ENCODE measurements at regions not wholly inside any gene's neighbourhood (a gene's known extent, or its start where the extent isn't known, plus 50 kb on each side); places are given as distances from the start of the nearest gene placed in this dataset.

- no peak for DNase-seq
Observed at GRCh38 chr2:128495996-128496547, 177.4 kb upstream of the HS6ST1 start.

- no peak for DNase-seq
Observed at GRCh38 chr2:128496700-128497099, 178.0 kb upstream of the HS6ST1 start.

- DNase-seq = no peak
Observed at GRCh38 chr2:128497461-128497860, 178.8 kb upstream of the HS6ST1 start.

GRCh38 chr2:128498086-128498485, 179.4 kb upstream of the HS6ST1 start:
- no peak for DNase-seq

GRCh38 chr2:128498589-128498988, 179.9 kb upstream of the HS6ST1 start:
- no peak for DNase-seq

GRCh38 chr2:128499367-128500137, 180.9 kb upstream of the HS6ST1 start:
- no peak for DNase-seq

- DNase-seq = no peak
Observed at GRCh38 chr2:128500138-128500800, 181.6 kb upstream of the HS6ST1 start.

GRCh38 chr2:128501006-128501690, 182.5 kb upstream of the HS6ST1 start:
- no peak for DNase-seq

- no peak for DNase-seq
Observed at GRCh38 chr2:128501700-128502099, 183.0 kb upstream of the HS6ST1 start.

- DNase-seq = no peak
Observed at GRCh38 chr2:128502200-128502599, 183.5 kb upstream of the HS6ST1 start.

GRCh38 chr2:128502638-128503246, 184.1 kb upstream of the HS6ST1 start:
- no peak for DNase-seq

GRCh38 chr2:128503399-128504245, 185.0 kb upstream of the HS6ST1 start:
- DNase-seq = no peak

- no peak for DNase-seq
Observed at GRCh38 chr2:128504246-128505149, 185.8 kb upstream of the HS6ST1 start.

GRCh38 chr2:128505150-128505490, 186.5 kb upstream of the HS6ST1 start:
- DNase-seq = no peak

GRCh38 chr2:128505575-128506526, 187.2 kb upstream of the HS6ST1 start:
- DNase-seq = no peak

GRCh38 chr2:128506534-128506933, 187.9 kb upstream of the HS6ST1 start:
- DNase-seq = no peak

- DNase-seq = no peak
Observed at GRCh38 chr2:128510701-128511397, 192.2 kb upstream of the HS6ST1 start.

- no peak for DNase-seq
Observed at GRCh38 chr2:128511731-128512378, 193.2 kb upstream of the HS6ST1 start.

Data from left hindlimb (tissue), 1 donor.